Fibroblast of skin of left biceps (primary cell): ENCODE measurements at regions not wholly inside any gene's neighbourhood (a gene's known extent, or its start where the extent isn't known, plus 50 kb on each side); places are given as distances from the start of the nearest gene placed in this dataset.

Experiments
- DNase-seq, 2 experiments: peaks; one replicate each; pipeline ENCODE4 v3.0.0-alpha.2; 2013; ENCODE audit warnings: low read depth in 2 of 2

DNA sequence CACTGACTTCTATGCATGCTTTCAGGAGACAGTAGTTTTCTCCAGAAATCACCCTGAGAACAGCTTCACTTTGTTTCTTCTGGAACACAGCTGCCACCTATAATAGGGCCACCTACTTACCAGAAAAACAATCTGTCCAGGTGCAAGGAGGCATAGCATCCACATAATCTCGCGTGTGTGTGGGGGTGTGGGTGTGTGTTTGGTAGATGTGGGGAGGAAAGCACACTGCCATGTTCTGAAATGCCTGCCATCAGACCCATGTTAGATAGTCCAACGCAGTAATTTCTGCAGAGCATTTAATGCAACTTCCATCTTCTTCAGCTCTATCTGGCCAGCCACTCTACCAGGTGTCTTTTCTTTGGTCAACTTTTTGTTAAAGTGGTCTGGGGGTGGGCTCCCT is 102.9 kb downstream of the ACER2 start:
- DNase-seq, result no peak

- no peak for DNase-seq
Observed at GRCh38 chr9:19510907-19511306, 102.1 kb downstream of the ACER2 start.
